Esophagus squamous epithelium (tissue), 4 donors: ENCODE measurements at regions not wholly inside any gene's neighbourhood (a gene's known extent, or its start where the extent isn't known, plus 50 kb on each side); places are given as distances from the start of the nearest gene placed in this dataset.

Source experiments
- POLR2A ChIP-seq, 4 donors: fragments of 450-650 bp; IDR thresholded peaks; one replicate each; pipeline ENCODE4 v1.6.1; 2017; ENCODE audit warnings: antibody characterized with exemption in 4 of 4, mild to moderate bottlenecking in 4 of 4, moderate library complexity in 3 of 4
- TF ChIP-seq, protein P1 (sequence below), 6 experiments: fragments of 450-650 bp in 4 of 6; fragments of 200-600 bp in 2 of 6; sonication (generic) in 2 of 6; IDR thresholded peaks; one replicate each; pipeline ENCODE4 v1.5.1; 2016 to 2019; ENCODE audit warnings: antibody characterized with exemption in 6 of 6, mild to moderate bottlenecking in 4 of 6, moderate library complexity in 4 of 6

DNA sequence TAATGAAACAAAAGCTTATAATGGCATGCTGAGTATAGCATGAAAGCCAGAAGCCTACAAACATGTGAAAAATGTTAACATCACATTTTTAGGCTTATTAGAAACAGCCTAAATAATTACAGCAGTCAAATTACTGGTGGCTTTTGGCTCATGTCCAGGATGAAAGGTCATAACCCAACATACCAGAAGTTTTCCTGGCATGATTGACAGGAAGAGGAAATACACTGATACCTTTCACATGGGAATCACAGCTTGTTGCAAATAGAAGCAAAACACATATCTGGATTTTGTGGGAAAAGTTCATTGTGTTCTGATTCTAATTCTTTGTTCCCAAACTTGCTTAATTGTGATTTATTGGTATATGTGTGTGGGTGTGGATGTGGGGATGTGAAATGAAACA lies 393.5 kb upstream of the ARRDC4 start:
- TF ChIP-seq, protein P1, sequence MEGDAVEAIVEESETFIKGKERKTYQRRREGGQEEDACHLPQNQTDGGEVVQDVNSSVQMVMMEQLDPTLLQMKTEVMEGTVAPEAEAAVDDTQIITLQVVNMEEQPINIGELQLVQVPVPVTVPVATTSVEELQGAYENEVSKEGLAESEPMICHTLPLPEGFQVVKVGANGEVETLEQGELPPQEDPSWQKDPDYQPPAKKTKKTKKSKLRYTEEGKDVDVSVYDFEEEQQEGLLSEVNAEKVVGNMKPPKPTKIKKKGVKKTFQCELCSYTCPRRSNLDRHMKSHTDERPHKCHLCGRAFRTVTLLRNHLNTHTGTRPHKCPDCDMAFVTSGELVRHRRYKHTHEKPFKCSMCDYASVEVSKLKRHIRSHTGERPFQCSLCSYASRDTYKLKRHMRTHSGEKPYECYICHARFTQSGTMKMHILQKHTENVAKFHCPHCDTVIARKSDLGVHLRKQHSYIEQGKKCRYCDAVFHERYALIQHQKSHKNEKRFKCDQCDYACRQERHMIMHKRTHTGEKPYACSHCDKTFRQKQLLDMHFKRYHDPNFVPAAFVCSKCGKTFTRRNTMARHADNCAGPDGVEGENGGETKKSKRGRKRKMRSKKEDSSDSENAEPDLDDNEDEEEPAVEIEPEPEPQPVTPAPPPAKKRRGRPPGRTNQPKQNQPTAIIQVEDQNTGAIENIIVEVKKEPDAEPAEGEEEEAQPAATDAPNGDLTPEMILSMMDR (IDR thresholded peaks at IDR 0.05) = no peak
- no peak for TF ChIP-seq POLR2A (IDR thresholded peaks at IDR 0.05)
